ENCODE measurements at regions not wholly inside any gene's neighbourhood (a gene's known extent, or its start where the extent isn't known, plus 50 kb on each side); places are given as distances from the start of the nearest gene placed in this dataset.

GRCh38 chr9:20270161-20270560 is 352.1 kb downstream of the MLLT3 start:
- DNase-seq (ENCODE audit: low read depth in 1 of 2, low spot score in 1 of 2) = no peak
- no peak for TF ChIP-seq CTCF (IDR thresholded peaks at IDR 0.05; ENCODE audit: low read depth, low read length)
- Histone ChIP-seq H3K36me3 (no peaks in the 10 kb centered on the region), H3K27ac (no peak overlapping the region), H3K4me3 (no peak overlapping the region), H3K4me1 (ENCODE audit: low read depth) (peaks cover 5% of the 10 kb centered on the region), H3K27me3 (no peaks in the 10 kb centered on the region), H3K9me3 (ENCODE audit: low read depth) (no peaks in the 10 kb centered on the region)

GRCh38 chr9:20269620-20270019 is 352.7 kb downstream of the MLLT3 start:
- H3K4me1 ChIP-seq (ENCODE audit: low read depth) = peaks cover 5% of the 10 kb centered on the region
- no peak overlapping the region for H3K27ac ChIP-seq
- no peaks in the 10 kb centered on the region for H3K9me3 ChIP-seq (ENCODE audit: low read depth)
- H3K36me3 ChIP-seq = no peaks in the 10 kb centered on the region
- no peaks in the 10 kb centered on the region for H3K27me3 ChIP-seq
- no peak overlapping the region for H3K4me3 ChIP-seq
- no peak for TF ChIP-seq CTCF (IDR thresholded peaks at IDR 0.05; ENCODE audit: low read depth, low read length)
- DNase-seq (ENCODE audit: low read depth in 1 of 2, low spot score in 1 of 2) = no peak

GRCh38 chr9:20264896-20265295 is 357.4 kb downstream of the MLLT3 start:
- no peak for TF ChIP-seq CTCF (IDR thresholded peaks at IDR 0.05; ENCODE audit: low read depth, low read length)
- Histone ChIP-seq H3K27ac (no peak overlapping the region), H3K9me3 (ENCODE audit: low read depth) (no peaks in the 10 kb centered on the region), H3K4me1 (ENCODE audit: low read depth) (no peaks in the 10 kb centered on the region), H3K4me3 (no peak overlapping the region), H3K27me3 (no peaks in the 10 kb centered on the region), H3K36me3 (no peaks in the 10 kb centered on the region)
- no peak for DNase-seq (ENCODE audit: low read depth in 1 of 2, low spot score in 1 of 2)

- no peak overlapping the region for H3K4me3 ChIP-seq
- H3K4me1 ChIP-seq (ENCODE audit: low read depth) = no peaks in the 10 kb centered on the region
- no peaks in the 10 kb centered on the region for H3K27me3 ChIP-seq
- no peak for TF ChIP-seq CTCF (IDR thresholded peaks at IDR 0.05; ENCODE audit: low read depth, low read length)
- no peaks in the 10 kb centered on the region for H3K9me3 ChIP-seq (ENCODE audit: low read depth)
- no peaks in the 10 kb centered on the region for H3K36me3 ChIP-seq
- no peak overlapping the region for H3K27ac ChIP-seq
- DNase-seq (ENCODE audit: low read depth in 1 of 2, low spot score in 1 of 2) = no peak
Measured at GRCh38 chr9:20262611-20263010, 359.7 kb downstream of the MLLT3 start.

- H3K36me3 ChIP-seq = no peaks in the 10 kb centered on the region
- H3K4me1 ChIP-seq (ENCODE audit: low read depth) = no peaks in the 10 kb centered on the region
- DNase-seq (ENCODE audit: low read depth in 1 of 2, low spot score in 1 of 2) = no peak
- H3K4me3 ChIP-seq = no peak overlapping the region
- no peak for TF ChIP-seq CTCF (IDR thresholded peaks at IDR 0.05; ENCODE audit: low read depth, low read length)
- no peaks in the 10 kb centered on the region for H3K27me3 ChIP-seq
- H3K9me3 ChIP-seq (ENCODE audit: low read depth) = no peaks in the 10 kb centered on the region
- no peak overlapping the region for H3K27ac ChIP-seq
Measured at GRCh38 chr9:20256284-20256948, 365.9 kb downstream of the MLLT3 start.
